SU-DHL-6 (cell line): ENCODE measurements at regions not wholly inside any gene's neighbourhood (a gene's known extent, or its start where the extent isn't known, plus 50 kb on each side); places are given as distances from the start of the nearest gene placed in this dataset.

Experiments used
- H2AFZ ChIP-seq: fragments of 200-600 bp; sonication (generic); 2 replicates; pipeline ENCODE4 v1.6.1; 2014; ENCODE audit warnings: low read depth, mild to moderate bottlenecking, moderate library complexity, mixed read lengths, antibody characterized with exemption, low read length; ENCODE audit not compliant: severe bottlenecking
- H3F3A ChIP-seq: fragments of 200-600 bp; shearing (Covaris generic); 2 replicates; pipeline ENCODE4 v1.6.0; 2016; ENCODE audit warnings: antibody characterized with exemption, mild to moderate bottlenecking; ENCODE audit not compliant: insufficient read depth
- H3K27ac ChIP-seq: fragments of 200-600 bp; sonication (generic); 2 replicates; pipeline ENCODE4 v1.5.1; 2016; ENCODE audit warnings: low read depth, mild to moderate bottlenecking, low read length, moderate library complexity, mixed read lengths
- H3K27me3 ChIP-seq: fragments of 200-600 bp; sonication (generic), shearing (Covaris generic); 2 replicates; pipeline ENCODE4 v1.6.0; 2014; ENCODE audit warnings: mild to moderate bottlenecking, low read length
- H3K36me3 ChIP-seq: fragments of 200-600 bp; sonication (generic); 2 replicates; pipeline ENCODE4 v1.6.1; 2014; ENCODE audit warnings: mild to moderate bottlenecking, low read length, mixed read lengths
- H3K4me2 ChIP-seq: fragments of 300-600, 200-600 bp; shearing (Covaris generic), sonication (generic); 2 replicates; pipeline ENCODE4 v1.6.0; 2014; ENCODE audit warnings: low read length, low read depth, mild to moderate bottlenecking; ENCODE audit not compliant: poor library complexity, severe bottlenecking
- H3K4me3 ChIP-seq: fragments of 200-600 bp; sonication (generic); 2 replicates; pipeline ENCODE4 v1.5.1; 2014; ENCODE audit warnings: antibody characterized with exemption, low read length, mild to moderate bottlenecking, mixed read lengths; ENCODE audit not compliant: insufficient read depth, poor library complexity, severe bottlenecking
- H3K79me2 ChIP-seq: fragments of 200-600 bp; sonication (generic); 2 replicates; pipeline ENCODE4 v1.6.1; 2014; ENCODE audit warnings: mild to moderate bottlenecking, low read length, moderate library complexity; ENCODE audit not compliant: insufficient read depth
- H3K9ac ChIP-seq: fragments of 200-600 bp; sonication (generic); 2 replicates; pipeline ENCODE4 v1.7.0; 2014; ENCODE audit warnings: mild to moderate bottlenecking, low read length
- H3K9me2 ChIP-seq: fragments of 200-600 bp; sonication (generic); replicated peaks from 2 replicates; pipeline ENCODE4 v1.6.1; 2014; ENCODE audit warnings: low read length; ENCODE audit not compliant: insufficient read depth
- H3K9me3 ChIP-seq: fragments of 200-600 bp; sonication (generic); 2 replicates; pipeline ENCODE4 v1.6.1; 2014; ENCODE audit warnings: low read length, mixed read lengths; ENCODE audit not compliant: insufficient read depth
- H4K20me1 ChIP-seq: fragments of 200-600 bp; sonication (generic); 2 replicates; pipeline ENCODE4 v1.6.1; 2014; ENCODE audit warnings: low read depth, mild to moderate bottlenecking, antibody characterized with exemption, low read length, moderate library complexity, mixed read lengths
- EZH2phosphoT487 ChIP-seq: fragments of 200-600 bp; sonication (generic), shearing (Covaris generic); conservative IDR thresholded peaks from 2 replicates; pipeline ENCODE4 v1.6.1; 2018; ENCODE audit warnings: mild to moderate bottlenecking, antibody characterized with exemption, low read length, moderate library complexity, mixed read lengths
- TF ChIP-seq, protein P1 (sequence below): fragments of 200-600 bp; sonication (generic); IDR thresholded peaks from one replicate; pipeline ENCODE4 v1.5.1; 2017; ENCODE audit warnings: antibody characterized with exemption, mild to moderate bottlenecking, low read length, moderate library complexity; ENCODE audit not compliant: insufficient read depth, poor library complexity, severe bottlenecking

DNA sequence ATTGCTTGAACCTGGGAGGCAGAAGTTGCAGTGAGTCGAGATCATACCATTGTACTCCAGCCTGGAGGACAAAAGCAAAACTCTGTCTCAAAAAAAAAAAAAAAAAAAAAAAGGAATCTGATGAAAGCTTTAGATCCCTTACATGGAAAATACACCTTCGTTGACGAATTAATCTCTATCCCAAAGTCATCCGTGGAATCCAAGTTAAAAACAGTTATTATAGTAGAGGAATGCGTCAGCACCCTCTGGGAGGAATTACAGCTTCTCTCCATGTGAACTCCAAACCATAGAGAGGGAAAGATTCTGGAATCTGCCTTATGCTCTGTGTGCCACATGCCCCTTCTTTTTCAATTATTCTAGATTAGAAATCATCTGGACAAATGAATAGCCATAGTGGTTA, 192.3 kb upstream of the C2CD4B start:
- no peaks in the 10 kb centered on the region for H3K79me2 ChIP-seq
- no peaks in the 10 kb centered on the region for H3K9me2 ChIP-seq
- no peaks in the 10 kb centered on the region for H3K27me3 ChIP-seq
- H4K20me1 ChIP-seq, result no peaks in the 10 kb centered on the region
- H3K4me3 ChIP-seq, result no peak overlapping the region
- no peaks in the 10 kb centered on the region for H3K36me3 ChIP-seq
- TF ChIP-seq, protein P1, sequence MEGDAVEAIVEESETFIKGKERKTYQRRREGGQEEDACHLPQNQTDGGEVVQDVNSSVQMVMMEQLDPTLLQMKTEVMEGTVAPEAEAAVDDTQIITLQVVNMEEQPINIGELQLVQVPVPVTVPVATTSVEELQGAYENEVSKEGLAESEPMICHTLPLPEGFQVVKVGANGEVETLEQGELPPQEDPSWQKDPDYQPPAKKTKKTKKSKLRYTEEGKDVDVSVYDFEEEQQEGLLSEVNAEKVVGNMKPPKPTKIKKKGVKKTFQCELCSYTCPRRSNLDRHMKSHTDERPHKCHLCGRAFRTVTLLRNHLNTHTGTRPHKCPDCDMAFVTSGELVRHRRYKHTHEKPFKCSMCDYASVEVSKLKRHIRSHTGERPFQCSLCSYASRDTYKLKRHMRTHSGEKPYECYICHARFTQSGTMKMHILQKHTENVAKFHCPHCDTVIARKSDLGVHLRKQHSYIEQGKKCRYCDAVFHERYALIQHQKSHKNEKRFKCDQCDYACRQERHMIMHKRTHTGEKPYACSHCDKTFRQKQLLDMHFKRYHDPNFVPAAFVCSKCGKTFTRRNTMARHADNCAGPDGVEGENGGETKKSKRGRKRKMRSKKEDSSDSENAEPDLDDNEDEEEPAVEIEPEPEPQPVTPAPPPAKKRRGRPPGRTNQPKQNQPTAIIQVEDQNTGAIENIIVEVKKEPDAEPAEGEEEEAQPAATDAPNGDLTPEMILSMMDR, result no peak
- TF ChIP-seq EZH2phosphoT487, result no peak
- no peak overlapping the region for H3K4me2 ChIP-seq
- no peak overlapping the region for H3K9ac ChIP-seq
- H2AFZ ChIP-seq, result no peak overlapping the region
- H3K9me3 ChIP-seq, result no peaks in the 10 kb centered on the region
- H3K27ac ChIP-seq, result no peak overlapping the region
- no peaks in the 10 kb centered on the region for H3F3A ChIP-seq

DNA sequence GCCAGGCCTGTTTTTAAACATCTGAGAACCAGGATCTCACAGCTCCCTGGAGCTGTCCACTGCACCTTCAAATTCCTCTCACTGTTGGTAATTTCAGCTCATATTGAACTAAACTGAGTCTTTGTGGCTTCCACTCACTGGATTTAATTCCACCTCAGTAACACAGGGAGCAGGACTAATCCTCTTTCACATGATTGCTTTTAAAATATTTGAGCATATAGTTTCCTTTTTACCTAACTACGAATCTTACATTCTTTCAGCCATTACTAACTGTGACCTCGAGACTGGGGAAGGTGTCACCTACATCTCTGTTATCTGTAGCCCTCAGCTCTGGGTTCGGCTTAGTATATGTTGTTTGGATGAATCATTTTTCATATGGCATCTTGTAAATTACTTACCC, 194.3 kb upstream of the C2CD4B start:
- H3K9ac ChIP-seq, result no peak overlapping the region
- H3K9me3 ChIP-seq, result no peaks in the 10 kb centered on the region
- no peak for TF ChIP-seq EZH2phosphoT487
- TF ChIP-seq, protein P1, result no peak
- H3K36me3 ChIP-seq, result no peaks in the 10 kb centered on the region
- no peak overlapping the region for H3K4me3 ChIP-seq
- no peak overlapping the region for H2AFZ ChIP-seq
- no peaks in the 10 kb centered on the region for H3K79me2 ChIP-seq
- no peak overlapping the region for H3K4me2 ChIP-seq
- no peaks in the 10 kb centered on the region for H3F3A ChIP-seq
- H3K27ac ChIP-seq, result no peak overlapping the region
- no peaks in the 10 kb centered on the region for H3K27me3 ChIP-seq
- H3K9me2 ChIP-seq, result no peaks in the 10 kb centered on the region
- no peaks in the 10 kb centered on the region for H4K20me1 ChIP-seq

DNA sequence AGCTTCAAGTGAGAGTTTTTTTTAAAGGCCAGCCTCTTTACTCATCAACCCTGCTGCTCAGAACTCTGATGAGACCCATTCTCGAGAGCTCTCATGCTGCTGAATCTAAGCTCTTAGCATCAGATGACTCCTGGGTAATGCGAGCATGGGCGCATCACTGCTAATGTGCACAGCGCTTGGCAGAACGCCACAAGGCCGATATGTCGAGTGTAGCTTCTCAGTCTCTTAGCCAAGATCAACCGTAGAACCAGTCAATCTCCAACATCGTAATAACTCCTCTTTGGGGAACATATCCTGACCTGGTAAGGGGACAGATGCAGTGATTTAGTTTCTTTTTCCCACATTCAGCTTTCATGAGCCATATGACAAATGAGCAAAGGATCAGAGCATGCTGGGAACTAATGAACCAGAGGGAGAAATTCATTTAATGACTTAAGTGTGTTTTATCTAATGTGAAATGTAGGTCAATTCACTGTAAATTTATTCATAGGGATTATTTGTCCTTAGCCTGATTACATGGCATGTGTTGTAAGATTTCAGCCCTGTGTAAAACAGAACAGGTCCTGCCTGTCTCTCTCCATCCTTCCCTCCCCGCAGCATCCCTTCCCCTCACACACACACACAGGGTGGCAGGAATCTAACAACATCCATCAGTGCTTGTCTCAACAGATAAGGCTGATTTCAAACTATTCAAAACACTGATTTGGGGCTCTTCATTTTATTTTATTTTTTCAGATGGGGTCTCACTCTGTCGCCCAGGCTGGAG, 195.4 kb upstream of the C2CD4B start:
- Histone ChIP-seq H3K4me3 (no peak overlapping the region), H3K27ac (no peak overlapping the region)

More for the DNA sequence above, 195.4 kb upstream of the C2CD4B start:
- no peak for TF ChIP-seq EZH2phosphoT487
- TF ChIP-seq, protein P1, result no peak
- H2AFZ ChIP-seq, result no peak overlapping the region
- no peaks in the 10 kb centered on the region for H3K9me2 ChIP-seq
- no peaks in the 10 kb centered on the region for H4K20me1 ChIP-seq
- H3K4me2 ChIP-seq, result no peak overlapping the region
- no peak overlapping the region for H3K9ac ChIP-seq
- H3K79me2 ChIP-seq, result no peaks in the 10 kb centered on the region
- no peaks in the 10 kb centered on the region for H3K9me3 ChIP-seq
- H3K36me3 ChIP-seq, result no peaks in the 10 kb centered on the region
- H3F3A ChIP-seq, result no peaks in the 10 kb centered on the region
- no peaks in the 10 kb centered on the region for H3K27me3 ChIP-seq
